HG03135 (cell line): ENCODE measurements at regions not wholly inside any gene's neighbourhood (a gene's known extent, or its start where the extent isn't known, plus 50 kb on each side); places are given as distances from the start of the nearest gene placed in this dataset.

Experiments
- ATAC-seq: cut with Tn5 transposase; IDR thresholded peaks from one replicate; pipeline ENCODE4 v1.9.1; 2021; ENCODE audit warnings: mild to moderate bottlenecking, moderate library complexity; ENCODE audit not compliant: unreplicated experiment

DNA sequence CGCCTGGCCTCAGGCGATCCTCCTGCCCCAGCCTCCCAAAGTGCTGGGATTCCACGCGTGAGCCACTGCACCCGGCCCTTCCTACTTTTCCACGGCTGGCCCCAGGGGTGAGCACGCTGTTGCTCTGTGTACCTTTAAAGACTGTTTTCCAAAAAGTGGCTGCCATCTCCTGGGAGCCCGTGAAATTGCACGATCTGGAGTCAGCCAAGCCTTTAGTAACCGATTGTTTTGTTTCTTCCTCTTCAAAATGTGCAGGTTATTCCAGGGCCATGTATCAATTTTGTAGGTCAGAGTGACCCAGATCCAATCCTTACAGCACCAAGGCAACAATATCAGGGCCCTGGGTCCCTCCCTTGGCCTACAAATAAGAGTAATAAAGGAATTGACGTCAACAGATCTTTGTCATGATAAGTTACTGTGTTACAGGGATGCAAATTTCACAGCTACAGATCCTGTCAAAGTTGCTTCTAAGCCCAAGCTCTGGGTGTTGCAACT, 135.6 kb upstream of the ZNF236 start:
- ATAC-seq: no peak

DNA sequence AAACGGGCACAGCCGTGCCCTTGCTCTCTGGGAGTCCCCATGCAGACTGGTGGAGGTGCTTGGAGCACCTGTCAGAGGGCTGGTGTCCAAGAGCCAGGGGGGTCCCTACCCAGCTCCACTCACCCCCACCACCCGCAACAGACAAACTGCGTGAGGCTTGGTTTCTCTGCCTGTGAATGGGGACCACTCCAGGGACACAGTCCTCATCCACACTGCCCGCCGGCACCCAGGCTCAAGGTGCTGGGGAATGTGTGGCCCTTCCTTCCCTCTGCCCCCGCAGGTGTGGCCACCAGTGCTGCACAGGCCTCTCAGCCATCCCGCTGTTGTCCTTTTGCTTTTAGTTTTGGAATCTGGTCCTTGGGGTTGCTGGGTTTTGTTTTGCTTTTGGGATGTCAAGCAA, 136.5 kb upstream of the ZNF236 start:
- ATAC-seq: no peak

DNA sequence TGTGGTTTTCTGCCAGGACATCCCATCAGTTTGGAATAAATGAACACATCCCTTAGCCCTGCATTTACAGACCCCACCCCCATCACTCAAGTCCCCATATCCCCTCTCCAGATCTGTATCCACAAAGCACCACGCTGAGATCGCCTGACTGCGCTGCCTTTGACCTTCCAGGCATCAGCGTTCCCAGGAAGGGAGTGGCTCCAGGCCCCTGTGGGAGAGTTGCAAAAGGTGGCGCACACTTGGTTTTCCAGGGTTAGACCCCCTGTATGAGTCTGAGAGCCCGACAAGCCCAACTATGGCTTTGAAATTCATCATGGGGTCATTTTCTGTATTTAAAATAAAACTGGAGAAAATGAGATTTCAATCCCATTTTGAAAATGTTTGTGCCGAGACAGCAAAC, 137.0 kb upstream of the ZNF236 start:
- ATAC-seq: no peak

DNA sequence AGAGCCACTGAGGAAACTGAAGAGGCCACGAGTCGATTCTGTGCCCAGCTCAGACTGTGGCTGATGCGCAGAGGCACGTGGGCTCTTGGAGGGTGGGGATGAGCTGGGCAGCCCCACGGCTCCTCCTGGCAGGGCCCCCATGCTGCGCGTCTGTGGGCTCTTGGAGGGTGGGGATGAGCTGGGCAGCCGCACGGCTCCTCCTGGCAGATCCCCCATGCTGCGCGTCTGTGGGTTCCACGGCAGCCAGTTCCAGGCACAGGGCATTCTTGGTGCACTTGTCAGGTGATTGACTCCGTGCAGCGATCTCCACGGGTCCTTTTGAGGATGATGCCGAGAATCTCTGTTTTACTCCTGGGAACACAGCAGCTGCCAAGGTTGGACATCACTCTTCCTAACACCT, 138.1 kb upstream of the ZNF236 start:
- no peak for ATAC-seq

DNA sequence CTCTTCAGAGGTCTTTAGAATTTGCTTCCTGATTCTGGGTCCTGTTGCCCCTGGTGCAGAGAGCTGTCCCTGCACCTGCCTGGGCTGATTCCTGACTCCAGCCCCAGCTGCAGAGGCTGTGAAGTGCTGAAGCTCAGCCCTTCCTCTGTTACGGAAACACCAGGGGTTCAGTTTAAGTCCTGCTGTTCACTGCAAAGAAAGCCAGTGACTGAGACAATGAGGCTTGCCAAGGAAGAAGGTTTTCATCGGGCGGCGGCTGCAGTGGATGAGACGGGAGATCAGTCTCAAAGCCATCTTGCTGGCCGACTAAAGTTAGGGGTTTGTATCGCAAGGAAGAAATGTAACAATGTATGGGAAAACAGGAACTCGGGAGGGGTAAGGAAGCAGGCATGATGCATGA, 142.4 kb upstream of the ZNF236 start:
- no peak for ATAC-seq

DNA sequence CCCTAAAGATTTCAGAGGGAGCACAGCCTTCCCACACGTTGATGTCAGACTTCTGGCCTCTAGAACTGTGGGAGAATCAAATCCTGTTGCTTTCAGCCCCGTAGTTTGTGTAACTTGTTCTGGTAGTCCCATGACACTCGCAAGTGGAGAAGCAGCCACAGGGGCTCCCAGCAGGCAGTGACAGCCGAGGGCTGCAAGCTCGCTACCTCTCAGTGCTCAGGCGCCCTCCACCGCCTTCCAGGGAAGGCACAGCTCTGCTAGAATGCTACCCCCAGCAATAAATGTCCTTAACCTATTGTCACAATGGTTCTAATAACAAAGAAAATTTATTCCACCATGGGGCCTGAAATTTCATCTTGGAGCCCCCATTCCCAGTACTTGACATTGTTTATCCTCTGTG, 143.1 kb upstream of the ZNF236 start:
- no peak for ATAC-seq

DNA sequence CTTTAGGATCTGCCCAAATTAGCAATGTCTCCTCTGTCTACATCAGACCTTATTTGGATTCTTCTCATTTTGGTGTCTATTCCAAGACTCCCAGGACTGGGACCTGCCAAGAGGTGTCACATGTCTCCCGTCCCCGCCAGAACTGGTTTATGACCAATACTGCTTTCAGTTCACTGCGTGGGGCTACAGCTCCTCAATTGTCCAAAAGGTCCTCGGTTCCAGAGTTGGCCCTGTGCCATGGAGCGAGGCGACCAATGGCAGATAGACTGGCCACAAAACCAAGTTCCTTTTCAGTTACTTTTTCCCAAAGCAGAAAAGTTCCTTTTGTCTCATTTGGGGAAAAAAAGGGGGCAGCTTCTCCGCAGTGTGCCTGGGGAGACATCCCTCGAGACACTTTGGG, 144.1 kb upstream of the ZNF236 start:
- no peak for ATAC-seq

DNA sequence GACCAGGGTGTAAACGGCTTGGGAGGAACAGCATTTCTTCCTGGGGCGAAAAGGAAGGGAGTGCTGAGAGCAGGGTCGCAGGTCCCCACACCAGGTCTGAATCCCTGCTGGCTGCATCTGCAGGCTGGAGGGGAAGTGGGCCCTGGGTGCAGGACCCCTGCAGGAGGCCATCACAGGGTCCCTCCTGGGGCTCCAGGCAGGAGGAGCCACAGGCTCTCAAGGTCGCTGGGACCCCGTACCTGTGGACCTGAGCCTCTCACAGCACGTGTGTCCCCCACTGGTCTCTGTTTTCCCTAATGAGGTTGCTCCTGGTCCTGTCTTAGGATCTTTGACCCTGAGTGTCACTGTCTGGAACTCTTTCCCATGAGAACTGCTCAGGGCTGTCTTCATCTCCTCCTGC, 147.8 kb upstream of the ZNF236 start:
- ATAC-seq: no peak

DNA sequence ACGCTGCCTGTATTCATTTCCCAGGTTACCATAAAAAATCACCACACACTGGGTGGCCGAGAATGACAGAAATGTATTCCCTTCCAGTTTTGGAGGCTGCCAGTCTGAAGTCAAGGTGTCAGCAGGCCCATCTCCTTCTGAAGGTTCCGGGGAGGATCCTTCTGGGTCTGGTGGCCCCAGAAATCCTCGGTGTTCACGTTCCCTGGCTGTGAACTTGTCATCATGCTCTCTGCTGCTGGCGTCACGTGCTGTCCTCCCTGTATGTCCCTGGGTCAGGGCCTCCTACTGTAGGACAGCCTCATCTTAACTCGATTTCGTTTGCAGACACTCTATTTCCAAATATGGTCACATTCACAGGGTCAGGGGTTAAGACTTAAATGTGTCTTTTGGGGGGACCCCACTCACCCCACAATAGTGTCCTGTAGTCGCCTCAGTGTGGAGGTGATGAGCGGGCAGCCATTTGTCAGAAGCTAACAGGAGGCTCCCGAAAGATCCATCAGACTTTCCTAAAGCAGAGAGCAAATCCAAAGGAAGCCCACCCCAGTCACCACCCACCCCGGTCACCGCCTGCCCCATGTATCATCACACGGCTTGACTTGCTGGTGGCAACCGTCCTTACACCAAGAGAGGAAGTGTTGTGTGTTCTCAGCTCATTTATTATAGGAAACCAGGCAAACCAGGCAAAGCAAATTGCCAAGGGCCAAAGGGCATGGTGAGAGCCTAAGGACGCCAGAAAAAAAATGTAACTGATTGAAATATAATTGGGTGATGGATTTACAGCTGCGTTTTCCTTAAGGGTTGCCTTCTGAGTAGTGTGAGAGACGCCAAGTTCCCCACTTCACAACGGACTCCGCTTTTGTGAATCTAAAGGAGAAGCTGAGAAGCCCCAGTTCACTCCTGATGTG, 148.8 kb upstream of the ZNF236 start:
- ATAC-seq: no peak

DNA sequence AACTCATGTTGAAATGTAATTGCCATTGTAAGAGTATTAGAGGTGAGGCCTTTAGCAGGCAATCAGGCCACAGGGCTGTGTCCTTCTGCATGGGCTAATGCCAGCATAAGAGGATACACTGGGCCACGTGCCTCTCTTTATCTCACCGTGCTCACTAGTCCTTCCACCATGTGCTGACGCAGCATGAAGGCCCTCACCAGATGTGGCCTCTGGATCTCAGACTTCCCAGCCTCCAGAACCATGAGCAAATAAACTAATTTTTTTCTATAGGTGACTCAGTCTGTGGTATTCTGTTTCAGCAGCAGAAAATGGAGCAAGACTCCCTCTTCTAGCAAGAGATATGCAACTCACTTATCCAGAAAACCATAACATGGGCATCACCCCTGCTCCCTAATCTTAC, 149.7 kb upstream of the ZNF236 start:
- no peak for ATAC-seq

DNA sequence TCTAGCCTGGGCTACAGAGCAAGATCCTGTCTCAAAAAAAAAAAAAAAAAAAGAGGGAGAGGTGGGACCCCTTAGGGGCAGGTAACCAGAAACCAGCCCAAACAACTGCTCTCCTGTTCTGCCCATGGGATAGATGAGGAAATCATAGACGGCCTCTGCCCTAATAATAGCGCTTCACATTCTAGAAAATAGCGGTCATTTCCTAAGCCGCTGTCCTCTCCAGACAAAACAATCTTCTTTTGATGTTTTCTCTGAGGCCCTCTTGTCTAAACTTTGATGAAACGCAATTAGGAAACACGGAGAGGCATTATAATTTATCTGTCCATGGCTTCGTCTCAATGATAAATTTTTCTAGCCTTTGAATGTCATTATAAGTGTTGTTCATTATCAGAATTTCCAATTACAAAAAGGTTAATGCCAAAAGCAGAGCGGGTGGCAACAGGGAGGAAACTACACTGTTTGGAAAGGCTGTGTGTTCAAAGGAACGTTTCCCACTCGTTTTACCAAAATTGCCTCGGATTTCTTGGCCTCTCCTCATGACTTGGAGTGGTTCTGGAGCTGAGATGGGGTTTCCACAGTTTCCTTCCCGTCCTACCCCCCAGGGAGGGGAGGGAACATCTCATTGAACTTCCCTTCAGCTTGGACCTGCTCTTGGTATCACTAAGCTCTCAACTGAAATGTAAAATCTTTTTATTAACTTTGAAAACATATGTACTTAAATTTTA, 151.6 kb upstream of the ZNF236 start:
- no peak for ATAC-seq

DNA sequence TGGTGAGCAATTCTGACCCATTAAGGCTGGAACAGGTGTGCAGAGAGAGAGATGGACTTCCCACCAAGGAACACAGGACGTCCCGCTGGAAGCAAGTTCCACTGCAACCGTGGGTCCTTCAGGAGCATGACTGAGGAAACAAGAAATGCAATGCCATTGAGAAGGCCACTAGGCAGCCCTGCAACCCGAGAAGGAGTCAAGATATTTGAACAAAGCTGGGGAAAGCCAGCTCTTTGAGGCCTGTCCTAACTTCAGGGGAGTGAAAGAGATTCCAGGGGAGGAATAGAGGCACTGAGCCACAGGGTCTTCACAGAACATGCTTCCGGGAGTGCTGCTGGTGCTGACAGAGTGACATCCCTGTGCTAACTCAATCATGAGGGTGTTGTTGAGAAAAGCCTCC, 153.8 kb upstream of the ZNF236 start:
- no peak for ATAC-seq

DNA sequence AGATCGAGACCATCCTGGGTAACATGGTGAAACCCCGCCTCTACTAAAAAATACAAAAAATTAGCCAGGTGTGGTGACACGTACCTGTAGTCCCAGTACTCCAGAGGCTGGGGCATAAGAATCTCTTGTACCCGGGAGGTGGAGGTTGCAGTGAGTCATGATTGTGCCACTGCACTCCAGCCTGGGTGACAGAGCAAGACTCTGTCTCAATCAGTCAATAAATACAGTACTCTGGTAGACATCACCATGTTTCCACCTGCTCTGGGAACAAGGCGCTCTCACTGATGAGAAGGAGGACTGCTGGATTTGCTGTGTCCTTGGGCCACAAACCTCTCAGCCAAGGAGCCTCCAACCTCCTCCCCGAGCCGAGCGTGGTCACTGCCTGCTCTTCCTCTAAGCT, 154.2 kb upstream of the ZNF236 start:
- ATAC-seq: no peak

DNA sequence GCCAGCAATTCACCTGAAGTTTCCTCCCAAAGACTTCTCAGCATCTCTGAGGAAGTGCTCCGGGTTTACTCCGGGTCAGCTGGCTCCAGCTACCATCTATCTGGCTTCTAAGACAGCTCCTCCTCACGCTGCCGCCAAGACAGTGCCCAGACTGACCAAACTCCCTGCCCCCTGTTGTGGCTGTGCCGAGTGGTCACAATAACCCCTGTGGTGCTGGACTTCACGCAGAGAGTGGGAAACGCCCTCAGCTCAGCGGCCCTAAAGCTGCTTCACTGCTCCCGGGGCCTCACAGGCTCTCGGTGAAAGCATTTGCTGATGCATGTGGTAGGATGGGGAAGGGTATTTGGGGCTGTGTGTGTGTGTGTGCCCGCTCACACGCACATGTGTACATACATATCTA, 154.8 kb upstream of the ZNF236 start:
- ATAC-seq: no peak

DNA sequence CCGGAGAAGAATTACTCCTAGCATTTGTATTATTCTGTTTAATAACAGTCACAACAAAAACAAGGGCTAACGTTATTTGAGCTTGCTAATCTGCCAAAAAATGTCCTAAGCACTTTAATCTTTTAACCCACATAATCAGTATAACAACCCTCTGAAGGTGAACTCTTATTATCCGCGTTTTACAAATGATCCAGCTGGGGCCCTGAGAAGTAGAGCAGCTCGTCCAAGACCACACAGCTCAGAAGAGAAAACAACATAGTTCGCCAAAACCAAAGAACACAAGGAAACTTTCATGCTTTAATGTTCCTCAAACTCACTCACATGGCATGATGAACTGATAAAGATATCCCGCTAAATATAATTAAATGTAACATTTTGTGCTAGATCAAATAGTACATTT, 159.7 kb upstream of the ZNF236 start:
- no peak for ATAC-seq

DNA sequence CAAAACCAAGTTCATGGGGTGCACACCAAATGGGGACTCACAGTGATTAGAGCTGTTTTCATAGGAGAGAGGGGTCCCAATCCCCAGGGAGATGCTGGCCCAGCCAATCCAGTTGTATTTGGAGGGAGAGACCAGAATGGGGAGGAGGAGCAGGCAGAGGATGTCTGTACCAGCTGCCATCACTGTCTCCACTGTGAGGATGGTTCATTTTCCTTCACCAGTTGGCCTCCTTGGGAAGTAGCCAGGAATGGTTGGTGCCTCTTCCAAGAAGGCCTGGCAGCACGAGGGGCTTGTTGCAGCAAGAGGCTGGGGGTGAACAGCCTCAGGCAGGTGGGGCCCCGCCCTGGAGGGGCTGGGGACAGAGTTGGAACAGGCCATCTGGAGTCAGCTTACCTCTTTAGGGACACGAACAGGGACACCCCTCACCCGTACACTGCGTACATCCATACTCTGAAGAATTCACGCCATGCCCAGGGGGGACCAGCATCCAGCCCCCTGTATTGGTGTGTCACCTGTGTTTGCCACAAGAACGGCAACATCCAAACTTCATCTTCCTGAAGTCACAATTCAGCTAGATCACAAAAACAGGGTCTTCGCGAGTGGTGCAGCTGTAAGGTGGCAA, 161.7 kb upstream of the ZNF236 start:
- no peak for ATAC-seq

DNA sequence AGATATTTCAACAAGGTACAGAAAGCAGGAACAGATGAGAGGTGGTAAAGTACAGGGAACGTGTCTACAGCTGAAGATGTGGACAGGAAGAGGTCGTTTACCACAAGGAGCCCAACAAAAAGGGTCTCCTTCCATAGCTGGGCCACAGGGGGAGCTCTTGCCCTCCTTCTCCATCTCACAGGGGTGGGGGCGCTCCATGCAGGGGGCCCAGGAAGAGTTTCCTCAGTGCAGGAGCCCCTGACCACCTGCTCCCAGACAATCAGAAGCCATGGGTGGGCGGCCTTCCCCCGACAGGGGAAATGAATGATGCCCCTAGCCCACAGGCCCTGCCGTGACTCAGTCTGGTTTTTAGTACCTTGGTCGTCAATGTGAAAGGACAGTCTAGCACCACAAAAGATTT, 163.6 kb upstream of the ZNF516 start:
- ATAC-seq: no peak

DNA sequence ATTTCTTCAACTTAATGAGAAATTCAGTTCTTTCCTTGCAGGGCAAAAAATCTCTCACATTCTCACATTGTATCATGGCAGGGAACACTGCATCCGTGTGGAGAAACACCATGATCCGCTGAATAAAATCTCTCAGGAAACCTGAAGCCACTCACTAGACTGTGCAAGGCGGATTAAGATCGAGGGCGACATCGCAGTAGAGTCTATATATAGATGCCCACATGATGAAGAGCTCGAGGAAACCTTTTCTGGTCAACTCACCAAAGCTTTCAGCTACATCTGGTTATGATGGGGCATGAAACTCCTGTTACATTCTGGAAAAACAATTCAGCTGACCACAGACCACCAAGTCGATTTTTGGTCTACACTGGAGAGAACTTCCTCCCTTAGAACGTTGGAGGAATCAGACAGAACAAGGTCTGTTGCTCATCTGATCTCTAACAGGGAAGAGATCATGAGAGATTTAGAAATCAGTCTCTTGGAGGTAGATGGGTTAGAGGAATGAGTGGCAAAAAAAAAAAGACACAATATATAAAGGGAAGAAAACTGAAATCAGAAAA, 162.9 kb upstream of the ZNF516 start:
- no peak for ATAC-seq

DNA sequence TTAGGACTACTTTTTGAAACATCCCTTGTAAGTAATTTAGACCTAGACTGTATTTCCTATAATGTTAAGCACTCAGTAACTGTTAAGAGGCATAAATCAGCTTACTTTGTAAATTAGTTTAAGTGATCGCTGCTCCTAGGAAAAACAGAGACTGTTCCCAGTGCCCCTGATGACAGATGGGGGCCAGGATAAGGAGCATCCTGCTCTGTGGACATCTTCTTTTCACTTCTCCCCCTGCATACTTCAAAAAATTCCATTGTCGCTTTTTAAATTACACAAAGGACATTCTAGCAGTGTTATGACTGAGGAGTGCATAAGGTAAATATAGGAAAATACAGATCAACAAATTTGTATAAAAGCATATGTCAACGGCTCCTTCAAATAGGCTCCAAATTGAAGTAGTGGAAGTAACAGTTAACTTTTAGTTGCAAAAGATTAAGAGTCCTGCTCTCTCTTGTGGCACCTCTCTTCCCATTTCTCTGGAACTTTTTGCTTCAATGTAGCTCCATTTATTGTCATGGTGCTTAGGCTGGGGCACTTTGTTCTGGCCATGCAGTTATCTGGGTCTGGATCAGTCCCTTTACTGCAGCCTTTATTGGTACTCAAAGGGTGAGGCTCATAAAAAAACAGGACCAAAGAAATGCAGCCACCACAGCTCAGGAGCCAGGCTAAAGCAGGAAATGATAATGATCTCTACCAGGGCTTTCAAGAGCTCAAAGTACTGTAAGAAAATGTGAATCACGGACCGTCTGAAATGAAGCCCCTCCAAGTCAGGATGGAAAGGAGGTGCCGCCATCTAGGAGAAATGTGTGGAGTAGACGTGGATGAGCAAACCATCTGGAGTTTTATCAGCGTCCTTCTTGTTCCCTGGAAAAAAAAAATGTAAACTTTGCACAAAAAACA, 162.1 kb upstream of the ZNF516 start:
- no peak for ATAC-seq

DNA sequence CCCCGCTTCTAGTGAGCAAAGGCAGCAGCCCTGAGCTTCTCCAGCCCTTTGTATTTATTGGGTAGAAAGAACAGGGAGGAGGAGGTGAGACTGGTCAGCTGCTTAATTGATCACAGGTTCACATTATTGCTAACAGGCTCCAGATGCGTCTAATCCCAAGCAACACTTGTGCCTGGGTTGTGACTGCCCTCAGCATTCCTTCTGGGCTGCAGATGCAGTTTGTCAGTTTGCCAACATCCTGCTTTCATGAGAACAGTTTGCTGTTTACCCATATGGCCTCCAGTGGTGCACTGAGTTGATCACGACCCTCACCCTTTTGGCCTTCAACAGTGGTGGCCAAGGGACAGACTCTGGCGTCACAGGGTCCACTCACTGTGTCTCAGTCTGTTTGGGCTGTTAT, 159.5 kb upstream of the ZNF516 start:
- no peak for ATAC-seq
